Heart left ventricle (tissue), 13 donors: ENCODE measurements at regions not wholly inside any gene's neighbourhood (a gene's known extent, or its start where the extent isn't known, plus 50 kb on each side); places are given as distances from the start of the nearest gene placed in this dataset.

Experiments used
- CTCF ChIP-seq, 12 donors: fragments of 200-600 bp; sonication (generic) in 4 of 12; IDR thresholded peaks; one replicate each; pipeline versions ENCODE4 v1.5.0 to v1.8.0; 2018 to 2022; ENCODE audit warnings: antibody characterized with exemption in 12 of 12, mild to moderate bottlenecking in 5 of 12
- POLR2A ChIP-seq, 2 donors: fragments of 450-650 bp; IDR thresholded peaks; one replicate each; pipeline ENCODE4 v1.6.1; 2017; ENCODE audit warnings: antibody characterized with exemption in 2 of 2, mild to moderate bottlenecking in 2 of 2, moderate library complexity in 2 of 2
- donor health status: ischemic (EF 13 %, LVEDD 7.1; RV severe dilation, severe dysfunction).
- donor health status: DM: no; HTN: yes; CAD: no.
- donor health status: DM: no; HTN: no; CAD: no.
- donor health status: ischemic (EF 25% LVEDD 6.9; RV normal size, moderate dysfunction).
- donor health status: ischemic (EF 25% LVEDD 5.7; RV mildly dilated, moderate dysfunction).
- donor health status: ischemic (EF 35%, LVEDD 5.7; RV mildly dilated, moderate dysfunction).
- donor health status: nonischemic (EF 11% LVEDD 7.7; RV severe dilation, severe dysfunction).
- donor health status: DM: yes; HTN: yes; CAD: no.
- donor health status: PGD.
- donor health status: ischemic (EF 29% LVEDD 5.4; RV normal size, mild dysfunction).
- donor health status: nonischemic (EF 23%, LVEDD 6.1; RV moderate dilation, normal function).

- no peak for TF ChIP-seq POLR2A (IDR thresholded peaks at IDR 0.05)
- TF ChIP-seq CTCF (IDR thresholded peaks at IDR 0.05), result no peak
Observed at GRCh38 chr4:137090951-137091350, 441.3 kb downstream of the PCDH18 start.
